CD1c-positive myeloid dendritic cell (primary cell): ENCODE measurements at regions not wholly inside any gene's neighbourhood (a gene's known extent, or its start where the extent isn't known, plus 50 kb on each side); places are given as distances from the start of the nearest gene placed in this dataset.
A peak's percentile ranks its signal among the peaks of the same experiment; 100 is the strongest.

Source experiments
- DNase-seq: peaks from one replicate; pipeline ENCODE4 v3.0.0-alpha.2; 2016; ENCODE audit errors: extremely low spot score

DNA sequence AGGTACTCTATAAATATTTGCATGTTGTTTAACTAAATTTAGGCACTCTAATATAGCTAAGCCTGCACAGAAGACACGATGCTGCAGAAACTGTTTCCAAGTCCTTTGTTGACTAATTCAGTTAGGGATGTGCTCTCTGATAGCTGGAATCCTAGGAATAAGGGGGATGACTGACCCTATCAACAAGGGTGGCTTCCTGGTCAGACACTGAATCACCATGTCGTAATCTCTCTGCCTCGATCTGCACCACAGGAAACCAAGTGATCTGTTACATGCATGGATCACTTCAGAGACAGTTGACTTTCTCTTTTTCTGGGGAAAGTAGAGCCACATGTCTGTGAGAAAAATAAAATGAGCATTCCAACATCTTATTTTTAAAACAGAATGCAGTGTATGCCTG is 169.1 kb downstream of the GUCY2F start:
- DNase-seq: no peak

GRCh38 chrX:109310031-109310430 is 171.9 kb downstream of the GUCY2F start:
- no peak for DNase-seq

DNA sequence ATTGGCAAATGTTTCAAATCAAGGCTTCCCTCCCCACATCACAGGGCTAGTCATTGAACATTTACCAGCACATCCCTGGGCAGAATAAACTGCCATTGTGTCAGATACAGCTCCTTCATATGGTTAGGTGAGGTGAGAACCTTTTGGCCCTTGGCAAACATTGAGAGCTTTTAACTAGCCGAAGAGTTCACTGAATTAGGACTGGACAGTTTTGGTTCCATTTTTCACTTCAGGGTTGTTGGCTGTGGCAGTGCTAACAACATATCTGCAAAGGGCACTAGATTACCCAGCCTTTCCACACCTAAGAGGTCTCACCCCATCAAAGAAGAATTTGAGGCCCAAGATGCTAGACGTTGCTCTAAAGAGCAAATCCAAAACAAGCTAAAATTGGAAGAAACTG is 180.7 kb downstream of the GUCY2F start:
- DNase-seq: no peak

DNA sequence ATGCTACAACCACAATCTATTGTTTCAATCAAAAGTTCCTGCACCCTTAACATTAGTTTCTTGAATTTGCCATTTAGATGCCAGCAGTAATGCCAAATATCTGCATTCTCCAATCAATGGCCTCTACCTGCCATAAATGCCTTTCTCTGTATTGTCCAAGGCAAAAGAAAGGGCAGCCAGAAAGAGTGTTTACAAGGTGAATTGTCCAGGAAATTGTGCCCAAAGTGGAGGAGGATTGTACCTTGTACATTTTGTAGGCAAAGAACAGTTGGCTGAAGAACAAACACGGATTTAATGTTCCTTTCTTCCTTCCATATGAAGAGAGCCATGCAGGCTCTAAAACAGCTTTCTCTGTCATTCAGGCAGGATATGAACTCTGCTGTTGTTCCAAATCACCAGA is 181.5 kb downstream of the GUCY2F start:
- DNase-seq: no peak

DNA sequence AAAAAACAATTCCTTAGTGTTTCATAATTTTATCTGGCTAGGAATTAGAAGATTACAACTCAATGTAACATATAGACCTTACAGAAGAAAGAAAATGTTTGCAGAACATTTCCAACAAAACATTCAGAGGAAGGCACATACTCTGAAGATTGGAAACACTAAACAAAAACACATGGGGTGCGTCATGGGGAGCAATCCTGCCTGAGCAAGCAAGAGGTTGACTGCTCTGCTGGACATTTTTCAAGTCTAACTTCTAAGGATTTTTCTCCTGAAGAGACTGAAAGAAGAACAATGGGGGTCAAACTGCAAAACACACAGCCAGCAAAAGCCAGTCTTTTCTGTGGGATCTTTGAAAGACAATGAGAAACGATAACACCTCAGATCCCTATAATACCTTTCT is 182.8 kb downstream of the GUCY2F start:
- DNase-seq: no peak

GRCh38 chrX:109294097-109294814 is 187.6 kb downstream of the GUCY2F start:
- DNase-seq: no peak

GRCh38 chrX:109283870-109284269 is 198.0 kb downstream of the GUCY2F start:
- DNase-seq: no peak

DNA sequence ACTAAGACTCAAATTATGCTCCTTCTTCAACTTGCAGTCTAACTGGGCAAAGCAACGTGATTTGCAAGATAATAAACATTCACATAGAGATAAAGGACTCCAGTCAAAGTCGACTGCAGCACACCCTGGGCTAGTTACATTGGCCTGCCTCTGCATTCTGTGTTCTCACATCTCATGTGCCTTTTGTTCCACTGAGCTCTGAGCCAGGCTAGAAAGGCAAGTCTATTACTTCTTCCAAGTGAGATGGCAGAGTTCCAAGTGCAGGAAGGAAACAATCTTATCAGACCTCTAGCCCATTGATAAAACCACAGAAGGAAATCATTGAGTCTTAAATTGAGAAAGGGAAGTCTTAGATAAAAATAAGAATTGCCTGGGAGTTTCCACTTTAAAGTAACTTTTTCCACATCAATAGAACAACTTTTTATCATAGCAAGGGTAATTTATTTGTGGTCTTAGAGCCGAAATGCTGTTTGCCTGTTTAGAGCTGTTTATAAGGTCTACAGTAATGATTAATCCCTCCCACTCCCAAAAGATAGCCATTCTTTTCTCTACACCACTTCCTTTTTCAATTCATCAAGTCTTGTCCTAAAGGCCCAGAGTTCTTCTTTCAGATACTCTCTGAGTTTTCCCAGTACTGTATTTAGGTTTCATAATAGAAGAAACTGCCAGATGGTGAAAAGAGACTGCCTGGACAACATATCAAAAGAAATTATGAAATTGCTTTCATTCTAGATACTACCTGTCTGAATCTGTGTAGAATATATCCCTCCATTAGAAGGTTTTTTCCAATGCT is 200.2 kb downstream of the GUCY2F start:
- DNase-seq: peak; percentile 19

DNA sequence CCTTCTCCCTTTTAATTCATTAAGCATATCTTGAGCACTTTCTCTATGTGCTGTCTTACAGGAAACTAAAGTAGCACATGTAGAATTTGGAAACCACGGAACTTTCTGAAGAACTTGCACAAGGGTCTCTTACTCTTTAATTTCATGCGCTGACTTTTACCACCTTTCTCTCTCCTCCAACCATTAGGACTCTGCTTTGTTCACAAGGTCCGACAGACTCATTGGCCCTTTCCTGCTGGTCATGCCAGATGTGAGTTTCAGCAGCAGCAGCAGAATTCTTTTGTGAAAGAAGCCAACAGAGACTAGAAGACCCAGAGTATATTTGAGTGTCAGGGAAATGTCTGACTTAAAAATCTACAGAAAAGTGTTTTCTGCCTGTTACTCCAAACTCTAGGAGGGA is 207.1 kb downstream of the GUCY2F start:
- DNase-seq: no peak

- DNase-seq: peak; percentile 92
These were observed 211.1 kb downstream of the GUCY2F start for GRCh38 chrX:109270580-109271484.

- DNase-seq: no peak
These were observed 213.5 kb downstream of the GUCY2F start for GRCh38 chrX:109268340-109268739.

DNA sequence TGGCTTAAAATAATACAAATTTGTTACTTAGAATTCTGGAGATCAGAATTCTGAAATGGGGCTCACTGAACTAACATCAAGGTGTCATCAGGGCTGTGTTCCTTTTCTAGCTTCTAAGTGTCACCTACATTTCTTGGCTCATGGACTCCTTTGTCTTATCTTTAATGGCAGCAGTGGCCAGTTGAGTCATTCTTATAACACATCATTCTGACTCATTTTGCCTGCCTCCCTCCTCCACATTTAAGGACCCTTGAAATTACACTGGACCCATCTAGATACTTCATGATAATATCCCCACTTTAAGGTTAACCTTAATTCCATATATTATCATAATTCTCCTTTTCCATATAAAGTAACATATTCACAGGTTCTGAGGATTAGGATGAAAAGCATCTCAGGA is 215.9 kb downstream of the GUCY2F start:
- DNase-seq: no peak

DNA sequence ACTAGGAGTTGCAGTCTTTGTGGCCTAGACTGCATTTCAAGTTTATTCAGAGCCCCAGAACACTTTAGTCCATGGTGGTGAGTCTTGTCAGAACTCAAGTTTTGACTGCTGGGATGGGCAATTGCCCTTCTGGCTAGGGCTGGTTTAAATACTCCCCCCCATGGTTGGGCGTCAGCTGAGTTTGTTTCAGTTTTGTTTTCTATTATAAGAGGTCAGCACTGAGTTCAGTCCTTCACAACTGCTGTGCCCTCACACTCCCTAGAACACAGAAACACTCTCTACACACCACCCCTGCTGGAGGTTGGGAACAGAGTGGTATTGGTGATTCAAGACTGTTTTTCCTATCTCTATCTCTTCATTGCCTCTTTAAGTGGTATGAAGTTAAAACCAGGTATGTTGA is 217.0 kb downstream of the GUCY2F start:
- no peak for DNase-seq

DNA sequence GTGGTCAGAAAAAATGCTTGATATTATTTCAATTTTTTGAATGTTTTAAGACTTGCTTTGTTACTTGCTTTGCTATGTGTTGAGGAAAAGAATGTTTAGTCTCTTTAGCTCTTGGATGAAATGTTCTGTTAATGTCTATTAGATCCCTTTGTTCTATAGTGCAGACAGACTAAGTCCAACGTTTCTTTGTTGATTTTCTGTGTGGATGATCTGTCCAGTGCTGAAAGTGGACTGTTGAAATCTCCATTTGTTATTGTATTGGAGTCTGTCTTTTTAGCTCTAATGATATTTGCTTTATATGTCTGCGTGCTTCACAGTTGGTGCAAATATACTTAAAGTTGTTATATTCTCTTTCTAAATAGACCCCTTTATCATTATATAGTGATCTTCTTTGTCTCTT is 220.6 kb downstream of the GUCY2F start:
- no peak for DNase-seq

DNA sequence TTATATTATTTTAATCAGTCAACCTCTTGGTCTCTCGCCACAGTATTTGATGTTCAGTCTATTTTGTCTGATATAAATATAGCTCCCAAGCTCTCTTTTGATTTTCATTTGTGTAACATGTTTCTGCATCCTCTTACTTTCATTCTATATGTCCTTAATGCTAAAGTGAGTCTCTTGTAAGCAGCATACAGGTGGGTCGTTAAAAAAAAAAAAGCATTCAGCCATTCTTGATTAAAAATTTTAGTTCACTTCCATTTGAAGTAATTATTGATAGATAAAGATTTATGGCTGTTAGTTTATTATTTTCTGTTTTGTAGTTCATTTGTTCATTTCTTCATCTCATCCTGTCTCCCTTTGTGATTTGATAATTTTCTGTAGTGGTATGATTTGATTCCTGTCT is 229.1 kb downstream of the GUCY2F start:
- no peak for DNase-seq

GRCh38 chrX:109218761-109219160 is 263.1 kb downstream of the GUCY2F start:
- DNase-seq: no peak

- no peak for DNase-seq
These were observed 282.2 kb downstream of the GUCY2F start for GRCh38 chrX:109199726-109200125.

DNA sequence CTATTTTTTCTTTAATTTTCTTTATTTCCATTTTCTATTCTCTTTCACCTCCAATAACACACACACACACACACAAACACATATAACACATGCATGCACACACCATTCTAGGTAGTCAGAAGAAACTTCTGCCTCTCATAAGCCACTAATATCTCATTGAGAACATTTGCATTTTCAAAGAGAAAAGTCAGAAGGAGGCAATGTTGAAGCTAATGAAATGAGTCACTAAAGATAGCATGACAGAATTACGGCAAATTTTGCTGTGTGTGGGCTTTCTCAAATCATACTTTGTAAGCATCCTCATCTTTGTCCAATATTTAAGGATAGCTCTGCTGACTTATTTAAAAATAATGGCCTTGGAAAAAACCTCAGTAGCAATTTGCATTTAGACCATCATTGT is 291.3 kb downstream of the GUCY2F start:
- DNase-seq: no peak

DNA sequence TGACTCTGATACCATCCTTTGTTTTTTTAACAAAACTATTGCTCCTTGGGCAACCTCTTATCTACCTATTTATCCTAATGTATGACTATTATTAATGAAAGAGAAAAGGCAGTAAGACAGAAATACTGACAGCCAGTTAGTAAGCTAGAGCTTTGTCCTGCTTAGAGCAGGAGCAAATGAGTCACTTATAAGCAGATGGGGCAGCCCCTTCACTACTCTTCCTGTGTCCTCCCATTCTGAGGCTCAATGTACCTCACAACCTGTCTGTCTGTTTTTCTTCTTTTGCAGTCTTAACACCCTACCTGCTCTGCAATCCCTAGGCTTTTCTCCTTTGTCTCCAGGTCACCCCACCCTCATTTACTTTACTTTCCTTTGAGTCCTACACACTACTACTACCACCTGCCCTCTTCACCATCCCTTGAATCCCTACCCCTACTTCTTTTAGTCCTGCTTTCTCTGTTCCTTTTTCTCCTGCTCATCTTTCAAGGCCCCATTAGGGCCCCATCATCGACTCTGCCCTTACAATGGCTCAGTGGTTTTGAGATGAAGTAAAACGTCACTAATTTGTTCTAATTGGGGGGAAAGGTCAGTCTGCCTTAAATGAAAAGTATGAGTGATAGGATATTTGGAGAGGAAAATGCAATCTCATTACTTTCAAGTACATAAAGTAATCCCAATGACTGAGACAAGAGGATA is 294.3 kb downstream of the GUCY2F start:
- no peak for DNase-seq

GRCh38 chrX:109186939-109187338 is 294.9 kb downstream of the GUCY2F start:
- no peak for DNase-seq

DNA sequence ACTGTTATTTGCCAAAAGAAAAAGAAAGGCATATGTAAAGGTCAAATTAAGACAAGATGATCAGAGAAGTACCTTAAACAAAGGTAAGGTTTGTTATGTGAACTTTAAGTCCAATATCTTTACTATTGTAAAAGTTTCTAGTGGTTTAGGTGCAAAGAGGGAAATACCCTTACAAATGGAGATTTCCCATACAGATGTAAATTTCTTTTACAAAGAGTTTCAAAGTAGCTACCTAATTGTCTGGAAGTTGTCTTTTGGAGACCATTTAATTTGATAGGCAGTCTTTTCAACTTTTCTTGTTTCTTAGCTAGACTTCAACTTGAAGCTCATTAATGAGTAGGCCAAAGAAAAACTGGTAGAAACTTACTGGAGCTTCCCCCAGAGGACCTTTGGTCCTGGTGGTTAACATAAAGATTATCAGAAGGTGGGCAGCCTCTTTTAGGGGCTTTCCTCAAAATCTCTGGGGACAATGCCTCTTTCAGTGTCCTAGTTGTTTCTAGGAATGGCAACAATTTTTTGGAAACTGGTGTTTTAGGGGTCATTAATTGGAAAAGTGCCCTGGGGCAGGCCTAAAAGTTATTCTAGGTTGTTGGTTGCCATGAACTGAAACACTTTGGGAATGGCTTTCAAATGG is 297.3 kb downstream of the GUCY2F start:
- no peak for DNase-seq
